ENCODE measurements at regions not wholly inside any gene's neighbourhood (a gene's known extent, or its start where the extent isn't known, plus 50 kb on each side); places are given as distances from the start of the nearest gene placed in this dataset.

DNA sequence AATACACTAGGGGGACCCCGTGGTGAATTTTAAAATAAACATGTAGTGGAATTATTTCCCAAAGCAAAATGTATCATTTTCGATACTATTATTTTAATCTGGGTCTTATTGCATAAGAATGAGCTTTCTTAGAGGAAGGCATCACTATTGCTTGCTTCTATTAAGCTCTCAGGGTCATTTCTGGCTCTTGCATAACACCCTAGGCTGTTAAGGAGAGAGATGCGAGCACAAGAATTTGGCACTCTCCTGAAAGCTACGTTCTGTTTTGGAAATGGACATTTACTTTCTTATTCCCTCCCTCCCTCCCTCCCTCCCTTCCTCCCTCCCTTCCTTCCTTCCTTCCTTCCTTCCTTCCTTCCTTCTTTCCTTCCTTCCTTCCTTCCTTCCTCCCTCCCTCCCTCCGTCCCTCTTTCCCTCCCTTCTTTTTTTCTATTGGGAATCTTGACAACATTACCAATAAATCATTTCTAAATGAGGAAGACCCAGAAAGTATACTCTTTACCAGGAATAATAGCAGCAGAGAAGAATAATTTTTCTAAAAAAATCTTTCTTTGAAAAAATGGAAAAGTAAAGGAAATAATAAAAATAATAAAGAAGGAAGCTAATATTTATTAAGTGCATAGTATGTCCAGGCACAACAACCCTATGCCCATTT is 83.6 kb upstream of the BDNF start:
- no peak overlapping the region for H3K27ac ChIP-seq
- TF ChIP-seq, protein P1, sequence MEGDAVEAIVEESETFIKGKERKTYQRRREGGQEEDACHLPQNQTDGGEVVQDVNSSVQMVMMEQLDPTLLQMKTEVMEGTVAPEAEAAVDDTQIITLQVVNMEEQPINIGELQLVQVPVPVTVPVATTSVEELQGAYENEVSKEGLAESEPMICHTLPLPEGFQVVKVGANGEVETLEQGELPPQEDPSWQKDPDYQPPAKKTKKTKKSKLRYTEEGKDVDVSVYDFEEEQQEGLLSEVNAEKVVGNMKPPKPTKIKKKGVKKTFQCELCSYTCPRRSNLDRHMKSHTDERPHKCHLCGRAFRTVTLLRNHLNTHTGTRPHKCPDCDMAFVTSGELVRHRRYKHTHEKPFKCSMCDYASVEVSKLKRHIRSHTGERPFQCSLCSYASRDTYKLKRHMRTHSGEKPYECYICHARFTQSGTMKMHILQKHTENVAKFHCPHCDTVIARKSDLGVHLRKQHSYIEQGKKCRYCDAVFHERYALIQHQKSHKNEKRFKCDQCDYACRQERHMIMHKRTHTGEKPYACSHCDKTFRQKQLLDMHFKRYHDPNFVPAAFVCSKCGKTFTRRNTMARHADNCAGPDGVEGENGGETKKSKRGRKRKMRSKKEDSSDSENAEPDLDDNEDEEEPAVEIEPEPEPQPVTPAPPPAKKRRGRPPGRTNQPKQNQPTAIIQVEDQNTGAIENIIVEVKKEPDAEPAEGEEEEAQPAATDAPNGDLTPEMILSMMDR (IDR thresholded peaks at IDR 0.05), result no peak
- no peak for TF ChIP-seq ZFX (IDR thresholded peaks at IDR 0.05; ENCODE audit: borderline replicate concordance)

DNA sequence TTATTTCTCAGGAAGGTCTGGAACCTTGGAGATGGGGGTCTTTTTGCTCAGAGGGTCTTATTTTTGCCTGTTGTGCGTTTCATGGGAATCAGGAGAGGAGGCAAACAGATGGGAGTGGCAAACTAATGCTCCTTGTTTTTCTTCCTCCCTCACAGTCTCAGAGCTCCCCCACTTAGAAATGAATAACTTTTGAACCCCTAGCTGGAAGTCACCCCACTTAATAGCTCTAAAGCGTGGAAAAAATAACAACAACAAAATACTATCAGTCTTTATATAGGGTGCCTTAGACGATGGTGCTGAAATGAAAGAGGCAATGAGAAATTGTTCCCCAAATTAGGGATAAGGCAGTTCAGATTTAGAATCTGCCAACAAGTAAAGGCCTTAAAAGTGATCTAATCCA is 76.8 kb upstream of the BDNF start:
- H3K27ac ChIP-seq, result no peak overlapping the region
- TF ChIP-seq, protein P1 (IDR thresholded peaks at IDR 0.05), result no peak
- TF ChIP-seq ZFX (IDR thresholded peaks at IDR 0.05; ENCODE audit: borderline replicate concordance), result no peak

DNA sequence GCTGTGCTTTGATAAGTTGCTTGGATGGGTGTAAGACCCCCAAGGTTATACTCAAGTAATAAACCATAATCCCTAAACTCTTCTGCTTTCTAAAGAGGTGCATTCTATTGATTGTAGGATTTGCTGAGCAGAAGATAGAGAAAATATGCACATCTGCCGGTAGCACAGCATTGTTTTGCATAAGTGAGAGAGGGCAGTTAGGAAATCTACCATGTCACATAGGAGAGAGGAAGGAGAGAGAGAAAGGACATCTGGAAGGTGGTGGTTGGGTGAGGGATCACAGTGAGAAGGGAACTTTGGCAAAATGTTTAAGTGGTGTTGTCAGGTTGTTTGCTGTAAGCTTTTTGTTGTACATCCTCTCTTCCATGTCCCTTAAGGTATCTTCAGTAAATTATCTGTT is 73.6 kb upstream of the BDNF start:
- TF ChIP-seq, protein P1 (IDR thresholded peaks at IDR 0.05), result no peak
- TF ChIP-seq ZFX (IDR thresholded peaks at IDR 0.05; ENCODE audit: borderline replicate concordance), result no peak
- no peak overlapping the region for H3K27ac ChIP-seq

DNA sequence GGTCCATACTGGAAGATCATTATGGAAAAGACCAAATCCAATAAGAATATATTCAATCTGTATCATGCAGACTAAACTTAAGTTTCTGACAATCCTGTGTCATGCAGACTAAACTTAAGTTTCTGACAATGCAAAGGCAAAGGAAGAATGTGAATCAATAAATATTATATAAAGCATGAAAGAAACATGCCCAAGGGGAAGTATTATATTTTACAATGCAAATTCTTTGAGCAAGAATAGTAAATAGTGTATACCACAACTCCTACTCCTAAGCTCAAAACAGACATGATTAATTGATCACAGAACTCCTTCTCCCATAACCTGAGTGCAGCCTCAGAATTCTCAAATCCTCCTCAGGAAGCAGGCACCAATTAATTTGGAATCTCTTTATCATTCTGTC is 71.3 kb upstream of the BDNF start:
- H3K27ac ChIP-seq, result no peak overlapping the region
- TF ChIP-seq, protein P1 (IDR thresholded peaks at IDR 0.05), result no peak
- TF ChIP-seq ZFX (IDR thresholded peaks at IDR 0.05; ENCODE audit: borderline replicate concordance), result no peak

DNA sequence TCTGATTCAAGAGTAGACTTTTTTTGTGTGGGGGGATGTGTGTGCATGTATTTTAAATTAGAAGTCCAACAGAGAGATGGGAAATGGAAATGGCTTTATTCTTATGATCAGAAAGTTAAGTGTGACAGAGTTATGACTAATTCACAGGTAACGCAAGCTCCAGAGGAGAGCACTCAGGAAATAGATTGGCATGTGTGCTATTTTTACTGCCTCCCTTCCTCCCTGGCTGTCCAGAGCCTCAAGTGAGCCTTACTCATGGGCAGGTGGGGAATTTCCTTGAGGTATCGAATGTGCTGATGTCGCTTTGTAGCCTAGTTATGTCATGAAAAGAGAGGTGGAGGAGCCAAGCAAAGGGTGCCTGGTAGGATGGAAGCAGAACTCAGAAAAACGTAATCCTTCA is 70.3 kb upstream of the BDNF start:
- no peak for TF ChIP-seq ZFX (IDR thresholded peaks at IDR 0.05; ENCODE audit: borderline replicate concordance)
- TF ChIP-seq, protein P1 (IDR thresholded peaks at IDR 0.05), result no peak
- H3K27ac ChIP-seq, result no peak overlapping the region

DNA sequence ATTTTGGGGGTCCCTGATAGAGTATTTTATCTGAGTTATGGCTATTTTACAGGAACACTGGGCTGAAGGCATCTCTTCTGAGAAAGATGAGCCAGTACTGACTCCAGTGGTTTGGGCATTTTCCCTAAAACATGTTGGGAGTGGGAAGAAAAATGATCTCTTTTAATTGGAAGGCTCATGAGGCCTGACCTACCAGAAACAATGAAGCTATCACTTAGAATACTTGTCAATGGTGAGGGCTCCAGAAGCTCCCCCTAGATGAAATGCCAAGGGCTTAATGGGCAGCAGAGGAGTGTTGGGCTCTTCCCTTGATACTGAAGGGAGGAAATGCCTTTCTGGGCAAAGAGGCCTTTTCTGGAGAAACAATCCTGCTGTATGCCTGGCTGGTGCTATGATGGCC is 63.5 kb upstream of the BDNF start:
- H3K27ac ChIP-seq, result no peak overlapping the region
- TF ChIP-seq, protein P1 (IDR thresholded peaks at IDR 0.05), result no peak
- TF ChIP-seq ZFX (IDR thresholded peaks at IDR 0.05; ENCODE audit: borderline replicate concordance), result no peak

DNA sequence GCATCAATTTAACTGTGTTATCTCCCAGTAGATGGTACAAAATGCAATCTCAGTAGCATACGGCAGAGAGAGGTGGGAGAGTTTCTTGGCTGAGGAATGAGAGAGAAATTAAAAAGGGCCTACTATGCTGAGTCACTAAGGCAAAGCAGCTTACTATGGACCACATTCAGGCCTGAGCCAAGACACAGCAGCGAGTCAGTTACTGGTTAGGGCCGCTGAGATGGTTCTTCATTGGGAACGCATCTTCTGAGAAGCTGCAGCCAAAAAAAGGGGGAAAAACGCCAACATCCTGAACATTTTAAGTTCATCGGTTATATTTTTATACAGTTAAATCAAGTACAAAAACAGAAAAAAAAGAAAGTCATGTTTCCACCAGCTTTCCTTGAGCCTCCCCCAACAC is 61.1 kb upstream of the BDNF start:
- TF ChIP-seq ZFX (IDR thresholded peaks at IDR 0.05; ENCODE audit: borderline replicate concordance), result no peak
- TF ChIP-seq, protein P1 (IDR thresholded peaks at IDR 0.05), result no peak

More for the DNA sequence above, 61.1 kb upstream of the BDNF start:
- H3K27ac ChIP-seq, result no peak overlapping the region
